ENCODE measurements at regions not wholly inside any gene's neighbourhood (a gene's known extent, or its start where the extent isn't known, plus 50 kb on each side); places are given as distances from the start of the nearest gene placed in this dataset.
"Not testable (repeated sequence)": the region's sequence is repeated elsewhere in the genome, so short reads cannot be mapped to it uniquely, and the experiment has no call there.

DNA sequence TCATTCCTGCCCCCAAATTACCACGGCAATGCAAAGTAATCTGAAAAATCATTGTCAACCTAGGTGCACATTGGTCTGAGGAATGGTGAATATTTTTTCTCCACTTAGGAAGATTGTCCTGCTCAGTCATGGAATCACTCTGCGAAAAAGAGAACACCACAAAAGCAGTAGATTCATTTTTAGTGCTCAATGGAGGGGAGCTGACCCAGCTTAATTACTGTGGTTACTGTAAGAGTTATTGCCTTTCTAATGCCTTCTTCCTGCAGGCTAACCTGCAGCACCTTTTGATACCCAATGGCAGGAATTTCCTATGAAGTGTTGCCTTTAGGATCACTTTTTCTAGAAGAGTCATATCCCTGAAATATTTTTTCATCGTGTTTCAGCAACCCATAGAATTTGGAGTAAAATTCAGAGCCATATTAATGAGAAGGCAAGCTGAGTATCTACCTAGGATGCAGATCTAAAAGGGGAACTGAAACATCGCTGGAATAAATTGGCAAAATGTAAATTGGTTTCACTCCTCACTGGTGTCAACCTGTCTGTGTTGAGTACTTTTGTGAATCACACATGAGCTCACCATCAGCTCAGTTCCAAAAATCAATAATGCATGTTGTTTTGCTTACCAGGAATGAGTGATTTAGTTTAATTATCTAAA is 464.5 kb downstream of the CSNK1G3 start:
- no peak for TF ChIP-seq EP300 (IDR thresholded peaks at IDR 0.05)
- no peak for TF ChIP-seq POLR2AphosphoS5 (IDR thresholded peaks at IDR 0.05)
- no peak for TF ChIP-seq POLR2A (IDR thresholded peaks at IDR 0.05)
- ATAC-seq (ENCODE audit: low FRiP score in 2 of 2): no peak
- H3K4me3 ChIP-seq: no peak overlapping the region
- DNase-seq: no peak
- no peaks in the 10 kb centered on the region for H3K4me1 ChIP-seq
- no peaks in the 10 kb centered on the region for H3K9me3 ChIP-seq
- no peak overlapping the region for H3K27ac ChIP-seq
- WGBS, 2 donors: 64 to 77% methylated on average over 4 of the region's 4 CpGs
- H3K27me3 ChIP-seq: no peaks in the 10 kb centered on the region
- H3K36me3 ChIP-seq: no peaks in the 10 kb centered on the region

DNA sequence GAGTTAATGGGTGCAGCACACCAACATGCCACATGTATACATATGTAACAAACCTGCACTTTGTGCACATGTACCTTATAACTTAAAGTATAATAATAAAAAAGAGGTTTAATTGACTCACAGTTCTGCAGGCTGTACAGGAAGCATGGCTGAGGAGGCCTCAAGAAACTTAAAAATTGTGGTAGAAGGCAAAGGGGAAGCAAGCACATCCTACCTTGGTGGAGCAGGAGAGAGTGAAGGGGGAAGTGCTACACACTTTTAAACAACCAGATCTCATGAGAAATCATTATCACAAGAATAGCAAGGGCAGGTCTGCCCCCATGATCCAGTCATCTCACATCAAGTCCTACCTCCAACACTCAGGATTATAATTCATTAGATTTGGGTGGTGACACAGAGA is 463.5 kb downstream of the CSNK1G3 start:
- not testable (repeated sequence) for ATAC-seq (ENCODE audit: low FRiP score in 2 of 2); H3K27me3 ChIP-seq; H3K27ac ChIP-seq; DNase-seq; H3K36me3 ChIP-seq; H3K4me1 ChIP-seq; H3K4me3 ChIP-seq; H3K9me3 ChIP-seq

DNA sequence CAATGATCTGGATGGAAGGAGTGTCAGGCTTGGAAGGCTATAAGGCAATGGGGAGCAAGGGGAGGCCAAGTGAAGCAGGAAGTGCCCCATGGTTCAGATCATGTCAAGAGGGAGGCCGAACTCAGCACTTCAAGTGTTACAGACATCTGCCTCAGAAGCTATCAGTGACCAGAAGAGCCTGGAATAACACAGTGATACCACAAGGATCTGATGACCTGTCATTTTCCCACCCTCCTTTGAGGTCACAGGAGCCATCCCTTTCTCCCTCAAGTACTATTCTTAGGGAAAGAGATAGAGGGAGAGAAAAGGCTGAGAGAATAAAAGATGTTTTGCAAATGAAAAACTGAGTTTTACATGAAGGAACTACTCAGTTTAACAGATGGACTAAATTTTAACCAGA is 454.8 kb downstream of the CSNK1G3 start:
- 80 to 92% methylated on average over 1 of the region's 1 CpG for WGBS, 2 donors
- TF ChIP-seq EP300 (IDR thresholded peaks at IDR 0.05) (no peak), POLR2AphosphoS5 (IDR thresholded peaks at IDR 0.05) (no peak), POLR2A (IDR thresholded peaks at IDR 0.05) (no peak)
- TF ChIP-seq, protein P1, sequence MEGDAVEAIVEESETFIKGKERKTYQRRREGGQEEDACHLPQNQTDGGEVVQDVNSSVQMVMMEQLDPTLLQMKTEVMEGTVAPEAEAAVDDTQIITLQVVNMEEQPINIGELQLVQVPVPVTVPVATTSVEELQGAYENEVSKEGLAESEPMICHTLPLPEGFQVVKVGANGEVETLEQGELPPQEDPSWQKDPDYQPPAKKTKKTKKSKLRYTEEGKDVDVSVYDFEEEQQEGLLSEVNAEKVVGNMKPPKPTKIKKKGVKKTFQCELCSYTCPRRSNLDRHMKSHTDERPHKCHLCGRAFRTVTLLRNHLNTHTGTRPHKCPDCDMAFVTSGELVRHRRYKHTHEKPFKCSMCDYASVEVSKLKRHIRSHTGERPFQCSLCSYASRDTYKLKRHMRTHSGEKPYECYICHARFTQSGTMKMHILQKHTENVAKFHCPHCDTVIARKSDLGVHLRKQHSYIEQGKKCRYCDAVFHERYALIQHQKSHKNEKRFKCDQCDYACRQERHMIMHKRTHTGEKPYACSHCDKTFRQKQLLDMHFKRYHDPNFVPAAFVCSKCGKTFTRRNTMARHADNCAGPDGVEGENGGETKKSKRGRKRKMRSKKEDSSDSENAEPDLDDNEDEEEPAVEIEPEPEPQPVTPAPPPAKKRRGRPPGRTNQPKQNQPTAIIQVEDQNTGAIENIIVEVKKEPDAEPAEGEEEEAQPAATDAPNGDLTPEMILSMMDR (IDR thresholded peaks at IDR 0.05): no peak
- ATAC-seq (ENCODE audit: low FRiP score in 2 of 2) (no peak), DNase-seq (no peak)
- Histone ChIP-seq H3K4me3 (no peak overlapping the region), H3K27me3 (no peaks in the 10 kb centered on the region), H3K4me1 (no peaks in the 10 kb centered on the region), H3K36me3 (no peaks in the 10 kb centered on the region), H3K9me3 (no peaks in the 10 kb centered on the region), H3K27ac (no peak overlapping the region)

- Histone ChIP-seq H3K27me3 (no peaks in the 10 kb centered on the region), H3K9me3 (no peaks in the 10 kb centered on the region), H3K36me3 (no peaks in the 10 kb centered on the region), H3K4me3 (no peak overlapping the region), H3K4me1 (no peaks in the 10 kb centered on the region), H3K27ac (no peak overlapping the region)
- TF ChIP-seq, protein P1 (IDR thresholded peaks at IDR 0.05): no peak
- TF ChIP-seq EP300 (IDR thresholded peaks at IDR 0.05) (no peak), POLR2A (IDR thresholded peaks at IDR 0.05) (no peak), POLR2AphosphoS5 (IDR thresholded peaks at IDR 0.05) (no peak)
- DNase-seq (no peak), ATAC-seq (ENCODE audit: low FRiP score in 2 of 2) (no peak)
- 91% methylated on average over 3 of the region's 3 CpGs for WGBS, 2 donors
Measured at GRCh38 chr5:123965626-123966025, 453.6 kb downstream of the CSNK1G3 start.

DNA sequence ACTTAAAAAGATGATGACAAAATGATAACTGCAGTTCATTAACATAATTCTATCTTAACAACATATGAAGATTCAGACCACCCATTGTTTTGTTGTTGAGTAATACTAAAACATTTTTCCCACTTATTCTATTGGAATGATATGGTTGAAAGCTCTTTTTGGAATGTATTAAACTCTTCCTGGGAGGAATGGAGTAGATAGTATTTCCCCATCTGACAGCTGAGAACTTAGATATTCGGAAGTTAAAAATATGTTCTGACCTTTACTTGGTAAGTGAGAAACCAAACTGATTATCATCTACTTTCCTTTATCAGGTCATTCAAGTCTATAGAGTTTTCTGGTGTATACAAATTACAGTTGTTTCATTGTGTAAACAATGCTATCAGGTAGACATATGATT is 452.9 kb downstream of the CSNK1G3 start:
- DNase-seq (no peak), ATAC-seq (ENCODE audit: low FRiP score in 2 of 2) (no peak)
- 80 to 82% methylated on average over 1 of the region's 1 CpG for WGBS, 2 donors
- no peaks in the 10 kb centered on the region for H3K9me3 ChIP-seq
- H3K27me3 ChIP-seq: no peaks in the 10 kb centered on the region
- H3K36me3 ChIP-seq: no peaks in the 10 kb centered on the region
- TF ChIP-seq EP300 (IDR thresholded peaks at IDR 0.05) (no peak), POLR2AphosphoS5 (IDR thresholded peaks at IDR 0.05) (no peak), POLR2A (IDR thresholded peaks at IDR 0.05) (no peak)
- TF ChIP-seq, protein P1 (IDR thresholded peaks at IDR 0.05): no peak
- H3K4me1 ChIP-seq: no peaks in the 10 kb centered on the region
- H3K27ac ChIP-seq: no peak overlapping the region
- no peak overlapping the region for H3K4me3 ChIP-seq

DNA sequence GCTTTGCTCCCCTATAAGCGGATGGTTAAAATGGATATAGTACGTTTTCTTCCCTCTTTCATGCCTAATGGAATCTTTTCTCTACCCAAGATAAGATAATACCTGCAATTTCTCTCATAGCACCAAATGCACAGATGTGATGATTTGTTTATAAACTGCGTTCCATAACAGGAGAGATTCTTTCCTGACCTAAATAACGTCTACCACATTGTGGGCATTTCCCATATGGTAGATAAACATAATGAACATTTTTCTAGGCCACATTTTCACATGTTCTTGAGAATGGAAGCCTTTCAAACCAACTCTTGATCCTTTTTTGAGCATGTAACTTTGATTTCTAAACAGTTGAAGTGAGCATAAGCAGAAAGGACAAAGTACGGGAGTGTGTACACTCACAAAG is 448.5 kb downstream of the CSNK1G3 start:
- DNase-seq (no peak), ATAC-seq (ENCODE audit: low FRiP score in 2 of 2) (no peak)
- Histone ChIP-seq H3K9me3 (no peaks in the 10 kb centered on the region), H3K4me3 (no peak overlapping the region), H3K36me3 (no peaks in the 10 kb centered on the region), H3K27me3 (no peaks in the 10 kb centered on the region), H3K4me1 (no peaks in the 10 kb centered on the region), H3K27ac (no peak overlapping the region)
- WGBS, 2 donors: 90 to 92% methylated on average over 5 of the region's 5 CpGs
- TF ChIP-seq POLR2AphosphoS5 (IDR thresholded peaks at IDR 0.05): no peak
- TF ChIP-seq POLR2A (IDR thresholded peaks at IDR 0.05): no peak
- no peak for TF ChIP-seq EP300 (IDR thresholded peaks at IDR 0.05)
- TF ChIP-seq, protein P1 (IDR thresholded peaks at IDR 0.05): no peak
